HepG2 (cell line): ENCODE measurements at regions not wholly inside any gene's neighbourhood (a gene's known extent, or its start where the extent isn't known, plus 50 kb on each side); places are given as distances from the start of the nearest gene placed in this dataset.

Source experiments
- ATAC-seq: fragments of 200-7000 bp; cut with Tn5 transposase; 3 replicates; pipeline ENCODE4 v1.9.1; 2020; ENCODE audit warnings: mild to moderate bottlenecking, moderate library complexity
- BruUV-seq: library from RNA; stranded (reverse); fragments of 400-500 nt; replicated peaks from 2 replicates; lab custom pipeline; 2021; lab: Mats Ljungman, UMichigan
- CTCF ChIA-PET: fragments of 300-600 bp; formaldehyde crosslinking; extraction: SDS; loops from one replicate; lab custom pipeline; 2021; ENCODE audit warnings: low total read pairs, inconsistent platforms, low intra/inter-chr PET ratio; lab: Yijun Ruan, JAX
- POLR2A ChIA-PET: fragments of 350-600 bp; sonication (Branson Sonifier 250); formaldehyde crosslinking; loops from one replicate; lab custom pipeline; 2020; ENCODE audit warnings: antibody characterized with exemption, inconsistent platforms; lab: Yijun Ruan, JAX
- DNase-seq: peaks from one replicate; pipeline ENCODE4 v3.0.0-alpha.2; 2015; ENCODE audit warnings: low spot score
- FAIRE-seq: peaks from 3 replicates; lab custom pipeline; 2011; peaks lifted over from hg19 to GRCh38; lab: Jason Lieb, UNC
- H2AFZ ChIP-seq: one replicate; pipeline ENCODE4 v1.6.1; 2011; ENCODE audit warnings: low read length, inconsistent platforms
- H3K27ac ChIP-seq: fragments of 300-600 bp; 3 replicates; pipeline ENCODE4 v1.8.0; 2011; ENCODE audit warnings: mixed run types, mild to moderate bottlenecking, mixed read lengths, low read length, inconsistent platforms; ENCODE audit not compliant: insufficient read depth; ENCODE audit errors: extremely low read length
- H3K27me3 ChIP-seq, 2 experiments: fragments of 200-600 bp in 1 of 2; 2 replicates in 1 of 2; 3 replicates in 1 of 2; pipeline versions ENCODE4 v1.6.0 to v1.8.0; 2011; ENCODE audit warnings: low read length in 2 of 2, mild to moderate bottlenecking in 2 of 2, moderate library complexity in 2 of 2, inconsistent platforms in 1 of 2; ENCODE audit not compliant: insufficient read depth in 2 of 2, control insufficient read depth in 1 of 2
- H3K36me3 ChIP-seq, 2 experiments: fragments of 200-600 bp in 1 of 2; replicated peaks in 1 of 2; 2 replicates in 1 of 2; 3 replicates in 1 of 2; pipeline versions ENCODE4 v1.5.1 to v1.8.0; 2011; ENCODE audit warnings: low read length in 2 of 2, inconsistent platforms in 1 of 2; ENCODE audit not compliant: insufficient read depth in 2 of 2, control insufficient read depth in 1 of 2
- H3K4me1 ChIP-seq: 2 replicates; pipeline ENCODE4 v1.5.1; 2012; ENCODE audit warnings: low read length, inconsistent platforms; ENCODE audit not compliant: insufficient read depth
- H3K4me2 ChIP-seq: 2 replicates; pipeline ENCODE4 v1.6.0; 2011; ENCODE audit warnings: low read depth, low read length, inconsistent platforms
- H3K4me3 ChIP-seq, 3 experiments: fragments of 200-600 bp in 1 of 3; sonication (generic), shearing (Covaris generic) in 1 of 3; replicated peaks in 1 of 3; 2 replicates each; pipeline ENCODE4 v1.5.1; 2011 to 2016; ENCODE audit warnings: low read length in 3 of 3, inconsistent platforms in 2 of 3, low read depth in 2 of 3, mild to moderate bottlenecking in 2 of 3, control low read depth in 1 of 3, mixed read lengths in 1 of 3; ENCODE audit not compliant: insufficient read depth in 1 of 3
- H3K79me2 ChIP-seq: one replicate; pipeline ENCODE4 v1.6.1; 2011; ENCODE audit warnings: low read length, inconsistent platforms; ENCODE audit not compliant: insufficient read depth
- H3K9ac ChIP-seq: 2 replicates; pipeline ENCODE4 v1.6.0; 2011; ENCODE audit warnings: mild to moderate bottlenecking, low read depth, low read length, inconsistent platforms; ENCODE audit not compliant: insufficient read depth
- H3K9me3 ChIP-seq: 2 replicates; pipeline ENCODE4 v1.5.1; 2012; ENCODE audit warnings: mild to moderate bottlenecking, low read length
- H4K20me1 ChIP-seq: 2 replicates; pipeline ENCODE4 v1.6.0; 2011; ENCODE audit warnings: inconsistent platforms, mild to moderate bottlenecking, low read length, moderate library complexity; ENCODE audit not compliant: insufficient read depth
- CHCHD3 ChIP-seq: sonication (generic); formaldehyde crosslinking; IDR thresholded peaks from 2 replicates; pipeline ENCODE4 v1.8.0; 2022; ENCODE audit warnings: mild to moderate bottlenecking, missing genetic modification reagents, moderate library complexity
- IRF9 ChIP-seq: sonication (generic); formaldehyde crosslinking; IDR thresholded peaks from 2 replicates; pipeline ENCODE4 v1.8.0; 2022; ENCODE audit warnings: missing genetic modification reagents, mild to moderate bottlenecking, borderline replicate concordance
- MAFG ChIP-seq: sonication (generic); formaldehyde crosslinking; IDR thresholded peaks from 2 replicates; pipeline ENCODE4 v1.5.1; 2020; ENCODE audit warnings: mild to moderate bottlenecking, missing genetic modification reagents
- NFAT5 ChIP-seq: sonication (generic); formaldehyde crosslinking; IDR thresholded peaks from 2 replicates; pipeline ENCODE4 v1.4.0; 2020; ENCODE audit warnings: missing genetic modification reagents
- POLR2AphosphoS2 ChIP-seq: IDR thresholded peaks from 2 replicates; pipeline ENCODE4 v1.6.1; 2011; ENCODE audit warnings: low read depth, low read length, improper control_type of control experiment
- SAFB2 ChIP-seq: sonication (generic); formaldehyde crosslinking; IDR thresholded peaks from 2 replicates; pipeline ENCODE4 v1.5.1; 2020; ENCODE audit warnings: missing genetic modification reagents, low read depth, mild to moderate bottlenecking, borderline replicate concordance
- ZBTB8A ChIP-seq: sonication (generic); formaldehyde crosslinking; IDR thresholded peaks from 2 replicates; pipeline ENCODE4 v1.4.0; 2020; ENCODE audit warnings: mild to moderate bottlenecking, low read depth, missing genetic modification reagents, borderline replicate concordance
- ZIK1 ChIP-seq: sonication (generic); formaldehyde crosslinking; IDR thresholded peaks from 2 replicates; pipeline ENCODE4 v1.5.0; 2020; ENCODE audit warnings: mild to moderate bottlenecking, low read depth, missing genetic modification reagents, borderline replicate concordance
- WGBS: methylation state at CpG from one replicate; pipeline ENCODE4 v1.1.6; 2017; ENCODE audit warnings: low lambda C conversion rate; 5-methylcytosine and 5-hydroxymethylcytosine counted together
- in situ Hi-C: cut with HindIII; loops from 2 replicates; pipeline ENCODE4 v1.10.0; 2017; ENCODE audit warnings: low pct_unique_long_range_greater_than_20kb; ENCODE audit not compliant: extremely low pct_ligation_motif_present
- intact Hi-C: fragments of 100-400 bp; cut with micrococcal nuclease; formaldehyde crosslinking; loops from one replicate; pipeline ENCODE4 v1.10.0; 2022; ENCODE audit not compliant: unreplicated experiment
- TF ChIP-seq, protein P1 (sequence below): sonication (generic); formaldehyde crosslinking; IDR thresholded peaks from one replicate; pipeline ENCODE4 v1.5.1; 2020; ENCODE audit warnings: mild to moderate bottlenecking, missing genetic modification reagents; ENCODE audit errors: not compliant biosample characterization

- intact Hi-C loops (no loop called here), in situ Hi-C loops (no loop called here)
- H3K9me3 ChIP-seq, result no peaks in the 10 kb centered on the region
- BruUV-seq, result no TSS peak
- H3K36me3 ChIP-seq, result no peaks in the 10 kb centered on the region
- DNase-seq (no peak), ATAC-seq (no peak), FAIRE-seq (no peak)
- H3K4me3 ChIP-seq, result no peak overlapping the region
- H3K27me3 ChIP-seq, result no peaks in the 10 kb centered on the region
- H2AFZ ChIP-seq, result no peak overlapping the region
- no peaks in the 10 kb centered on the region for H4K20me1 ChIP-seq
- no peak overlapping the region for H3K27ac ChIP-seq
- H3K4me1 ChIP-seq, result no peaks in the 10 kb centered on the region
- no peak overlapping the region for H3K9ac ChIP-seq
- 2% methylated on average over 2 of the region's 2 CpGs for WGBS
- CTCF ChIA-PET, result no interaction called here
- no peaks in the 10 kb centered on the region for H3K79me2 ChIP-seq
- no peak overlapping the region for H3K4me2 ChIP-seq
- POLR2A ChIA-PET, result no interaction called here
- no peak for TF ChIP-seq POLR2AphosphoS2
- TF ChIP-seq SAFB2, result no peak
- no peak for TF ChIP-seq NFAT5 (CRISPR knock-in tag)
- TF ChIP-seq CHCHD3, result no peak
- TF ChIP-seq ZIK1 (CRISPR knock-in tag), result no peak
- TF ChIP-seq ZBTB8A (CRISPR knock-in tag), result no peak
- no peak for TF ChIP-seq MAFG (CRISPR knock-in tag)
- no peak for TF ChIP-seq IRF9
- TF ChIP-seq, protein P1, sequence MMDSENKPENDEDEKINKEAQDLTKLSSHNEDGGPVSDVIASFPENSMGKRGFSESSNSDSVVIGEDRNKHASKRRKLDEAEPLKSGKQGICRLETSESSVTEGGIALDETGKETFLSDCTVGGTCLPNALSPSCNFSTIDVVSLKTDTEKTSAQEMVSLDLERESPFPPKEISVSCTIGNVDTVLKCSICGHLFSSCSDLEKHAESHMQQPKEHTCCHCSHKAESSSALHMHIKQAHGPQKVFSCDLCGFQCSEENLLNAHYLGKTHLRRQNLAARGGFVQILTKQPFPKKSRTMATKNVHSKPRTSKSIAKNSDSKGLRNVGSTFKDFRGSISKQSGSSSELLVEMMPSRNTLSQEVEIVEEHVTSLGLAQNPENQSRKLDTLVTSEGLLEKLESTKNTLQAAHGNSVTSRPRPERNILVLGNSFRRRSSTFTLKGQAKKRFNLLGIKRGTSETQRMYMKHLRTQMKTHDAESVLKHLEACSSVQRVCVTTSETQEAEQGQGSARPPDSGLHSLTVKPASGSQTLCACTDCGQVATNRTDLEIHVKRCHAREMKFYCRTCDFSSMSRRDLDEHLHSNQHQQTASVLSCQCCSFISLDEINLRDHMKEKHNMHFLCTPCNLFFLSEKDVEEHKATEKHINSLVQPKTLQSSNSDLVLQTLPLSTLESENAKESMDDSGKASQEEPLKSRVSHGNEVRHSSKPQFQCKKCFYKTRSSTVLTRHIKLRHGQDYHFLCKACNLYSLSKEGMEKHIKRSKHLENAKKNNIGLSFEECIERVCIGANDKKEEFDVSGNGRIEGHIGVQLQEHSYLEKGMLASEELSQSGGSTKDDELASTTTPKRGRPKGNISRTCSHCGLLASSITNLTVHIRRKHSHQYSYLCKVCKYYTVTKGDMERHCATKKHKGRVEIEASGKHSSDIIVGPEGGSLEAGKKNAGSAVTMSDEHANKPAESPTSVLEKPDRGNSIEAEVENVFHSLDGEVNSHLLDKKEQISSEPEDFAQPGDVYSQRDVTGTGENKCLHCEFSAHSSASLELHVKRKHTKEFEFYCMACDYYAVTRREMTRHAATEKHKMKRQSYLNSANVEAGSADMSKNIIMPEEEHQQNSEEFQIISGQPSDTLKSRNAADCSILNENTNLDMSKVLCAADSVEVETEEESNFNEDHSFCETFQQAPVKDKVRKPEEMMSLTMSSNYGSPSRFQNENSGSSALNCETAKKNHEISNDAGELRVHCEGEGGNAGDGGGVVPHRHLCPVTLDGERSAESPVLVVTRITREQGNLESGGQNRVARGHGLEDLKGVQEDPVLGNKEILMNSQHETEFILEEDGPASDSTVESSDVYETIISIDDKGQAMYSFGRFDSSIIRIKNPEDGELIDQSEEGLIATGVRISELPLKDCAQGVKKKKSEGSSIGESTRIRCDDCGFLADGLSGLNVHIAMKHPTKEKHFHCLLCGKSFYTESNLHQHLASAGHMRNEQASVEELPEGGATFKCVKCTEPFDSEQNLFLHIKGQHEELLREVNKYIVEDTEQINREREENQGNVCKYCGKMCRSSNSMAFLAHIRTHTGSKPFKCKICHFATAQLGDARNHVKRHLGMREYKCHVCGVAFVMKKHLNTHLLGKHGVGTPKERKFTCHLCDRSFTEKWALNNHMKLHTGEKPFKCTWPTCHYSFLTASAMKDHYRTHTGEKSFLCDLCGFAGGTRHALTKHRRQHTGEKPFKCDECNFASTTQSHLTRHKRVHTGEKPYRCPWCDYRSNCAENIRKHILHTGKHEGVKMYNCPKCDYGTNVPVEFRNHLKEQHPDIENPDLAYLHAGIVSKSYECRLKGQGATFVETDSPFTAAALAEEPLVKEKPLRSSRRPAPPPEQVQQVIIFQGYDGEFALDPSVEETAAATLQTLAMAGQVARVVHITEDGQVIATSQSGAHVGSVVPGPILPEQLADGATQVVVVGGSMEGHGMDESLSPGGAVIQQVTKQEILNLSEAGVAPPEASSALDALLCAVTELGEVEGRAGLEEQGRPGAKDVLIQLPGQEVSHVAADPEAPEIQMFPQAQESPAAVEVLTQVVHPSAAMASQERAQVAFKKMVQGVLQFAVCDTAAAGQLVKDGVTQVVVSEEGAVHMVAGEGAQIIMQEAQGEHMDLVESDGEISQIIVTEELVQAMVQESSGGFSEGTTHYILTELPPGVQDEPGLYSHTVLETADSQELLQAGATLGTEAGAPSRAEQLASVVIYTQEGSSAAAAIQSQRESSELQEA (CRISPR knock-in tag), result no peak
These were observed 138.4 kb upstream of the ZNF462 start for GRCh38 chr9:106724566-106724965.
